GM12865 (cell line): ENCODE measurements at regions not wholly inside any gene's neighbourhood (a gene's known extent, or its start where the extent isn't known, plus 50 kb on each side); places are given as distances from the start of the nearest gene placed in this dataset.

Source experiments
- DNase-seq: peaks from one replicate; pipeline ENCODE4 v3.0.0; 2010; ENCODE audit warnings: low read depth
- H3K4me3 ChIP-seq: 2 replicates; pipeline ENCODE4 v1.5.1; 2011; ENCODE audit warnings: mild to moderate bottlenecking, low read depth, low read length, control low read depth
- TF ChIP-seq, protein P1 (sequence below): IDR thresholded peaks from 2 replicates; pipeline ENCODE4 v1.5.1; 2011; ENCODE audit warnings: low read length, control low read depth, low read depth, inconsistent platforms; ENCODE audit not compliant: insufficient read depth; ENCODE audit errors: missing control alignments

DNA sequence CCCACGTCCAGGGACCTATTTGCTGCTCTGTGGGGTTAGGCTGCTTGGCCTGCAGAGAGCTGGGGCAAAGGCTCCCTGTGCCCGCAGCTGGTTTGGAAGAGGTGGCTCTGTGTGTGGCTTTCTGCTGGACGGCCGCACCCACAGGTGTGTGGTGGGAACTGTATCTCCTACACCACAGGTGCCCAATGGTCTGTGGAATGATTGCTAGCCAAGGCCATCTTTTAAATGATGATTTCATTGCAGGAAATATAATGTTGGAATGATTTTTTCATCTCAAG, 178.4 kb downstream of the DLL1 start:
- no peak overlapping the region for H3K4me3 ChIP-seq
- no peak for DNase-seq
- TF ChIP-seq, protein P1, sequence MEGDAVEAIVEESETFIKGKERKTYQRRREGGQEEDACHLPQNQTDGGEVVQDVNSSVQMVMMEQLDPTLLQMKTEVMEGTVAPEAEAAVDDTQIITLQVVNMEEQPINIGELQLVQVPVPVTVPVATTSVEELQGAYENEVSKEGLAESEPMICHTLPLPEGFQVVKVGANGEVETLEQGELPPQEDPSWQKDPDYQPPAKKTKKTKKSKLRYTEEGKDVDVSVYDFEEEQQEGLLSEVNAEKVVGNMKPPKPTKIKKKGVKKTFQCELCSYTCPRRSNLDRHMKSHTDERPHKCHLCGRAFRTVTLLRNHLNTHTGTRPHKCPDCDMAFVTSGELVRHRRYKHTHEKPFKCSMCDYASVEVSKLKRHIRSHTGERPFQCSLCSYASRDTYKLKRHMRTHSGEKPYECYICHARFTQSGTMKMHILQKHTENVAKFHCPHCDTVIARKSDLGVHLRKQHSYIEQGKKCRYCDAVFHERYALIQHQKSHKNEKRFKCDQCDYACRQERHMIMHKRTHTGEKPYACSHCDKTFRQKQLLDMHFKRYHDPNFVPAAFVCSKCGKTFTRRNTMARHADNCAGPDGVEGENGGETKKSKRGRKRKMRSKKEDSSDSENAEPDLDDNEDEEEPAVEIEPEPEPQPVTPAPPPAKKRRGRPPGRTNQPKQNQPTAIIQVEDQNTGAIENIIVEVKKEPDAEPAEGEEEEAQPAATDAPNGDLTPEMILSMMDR: no peak

DNA sequence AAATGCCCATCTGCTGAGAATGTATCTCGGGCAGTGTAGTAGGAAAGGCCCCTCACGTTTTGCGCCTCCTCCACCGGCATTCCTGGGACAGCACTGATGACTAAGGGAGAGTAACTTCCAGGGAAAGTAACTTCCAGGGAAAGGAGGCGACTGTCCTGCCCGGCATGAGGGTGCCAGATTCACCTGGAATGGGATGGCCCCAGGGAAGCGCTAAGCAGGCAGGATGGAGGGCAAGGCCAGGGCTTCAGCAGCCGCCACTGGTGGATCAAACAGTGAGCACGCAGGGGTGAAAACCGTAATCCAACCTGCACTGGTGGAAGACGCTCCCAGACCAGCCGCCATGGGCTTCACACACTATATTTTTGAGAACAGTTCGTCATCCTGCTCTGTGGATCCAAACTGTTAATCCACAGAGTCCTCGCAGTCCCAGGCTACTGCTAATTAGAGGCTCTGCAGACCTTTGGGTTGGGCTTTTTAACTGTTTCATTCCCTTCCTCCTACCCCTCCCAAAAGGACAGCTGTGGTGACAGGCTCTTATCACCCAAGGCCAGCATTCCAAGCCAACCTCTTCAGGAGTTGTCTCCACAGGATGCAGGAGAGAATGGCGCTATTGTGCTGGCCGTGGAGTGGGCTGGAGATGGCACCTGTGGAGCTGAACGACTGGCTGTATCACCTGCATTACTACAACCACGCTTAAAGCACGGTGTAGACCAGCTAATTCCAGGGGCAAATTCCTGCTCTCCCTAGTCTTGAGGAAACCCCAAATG, 178.9 kb downstream of the DLL1 start:
- H3K4me3 ChIP-seq: no peak overlapping the region
- TF ChIP-seq, protein P1: no peak
- no peak for DNase-seq

DNA sequence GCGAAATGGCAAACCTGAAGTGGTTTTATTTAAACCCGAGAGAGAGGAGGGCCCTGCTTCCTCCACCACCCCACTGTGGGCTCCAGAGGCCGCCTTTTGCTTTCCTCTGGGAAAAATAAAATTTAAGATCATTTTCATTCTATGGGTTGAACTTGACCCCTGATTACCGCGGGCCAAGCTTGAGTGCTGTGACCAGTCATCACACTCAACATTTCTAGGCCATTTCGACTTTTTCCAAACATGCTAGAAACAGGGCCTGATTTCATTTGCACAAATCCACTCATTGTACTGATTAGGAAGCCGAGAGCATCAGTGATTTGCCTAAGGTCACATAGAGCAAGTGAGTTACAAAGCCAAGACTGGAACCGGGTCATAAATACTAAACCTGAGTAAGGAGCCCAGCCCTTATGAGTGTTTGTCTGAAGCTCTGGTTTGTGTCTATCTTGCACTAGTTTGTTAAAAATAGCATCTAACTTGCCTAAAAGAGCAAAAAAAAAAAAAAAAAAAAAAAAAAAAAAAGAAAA, 179.7 kb downstream of the DLL1 start:
- DNase-seq: no peak
- TF ChIP-seq, protein P1: no peak
- no peak overlapping the region for H3K4me3 ChIP-seq

DNA sequence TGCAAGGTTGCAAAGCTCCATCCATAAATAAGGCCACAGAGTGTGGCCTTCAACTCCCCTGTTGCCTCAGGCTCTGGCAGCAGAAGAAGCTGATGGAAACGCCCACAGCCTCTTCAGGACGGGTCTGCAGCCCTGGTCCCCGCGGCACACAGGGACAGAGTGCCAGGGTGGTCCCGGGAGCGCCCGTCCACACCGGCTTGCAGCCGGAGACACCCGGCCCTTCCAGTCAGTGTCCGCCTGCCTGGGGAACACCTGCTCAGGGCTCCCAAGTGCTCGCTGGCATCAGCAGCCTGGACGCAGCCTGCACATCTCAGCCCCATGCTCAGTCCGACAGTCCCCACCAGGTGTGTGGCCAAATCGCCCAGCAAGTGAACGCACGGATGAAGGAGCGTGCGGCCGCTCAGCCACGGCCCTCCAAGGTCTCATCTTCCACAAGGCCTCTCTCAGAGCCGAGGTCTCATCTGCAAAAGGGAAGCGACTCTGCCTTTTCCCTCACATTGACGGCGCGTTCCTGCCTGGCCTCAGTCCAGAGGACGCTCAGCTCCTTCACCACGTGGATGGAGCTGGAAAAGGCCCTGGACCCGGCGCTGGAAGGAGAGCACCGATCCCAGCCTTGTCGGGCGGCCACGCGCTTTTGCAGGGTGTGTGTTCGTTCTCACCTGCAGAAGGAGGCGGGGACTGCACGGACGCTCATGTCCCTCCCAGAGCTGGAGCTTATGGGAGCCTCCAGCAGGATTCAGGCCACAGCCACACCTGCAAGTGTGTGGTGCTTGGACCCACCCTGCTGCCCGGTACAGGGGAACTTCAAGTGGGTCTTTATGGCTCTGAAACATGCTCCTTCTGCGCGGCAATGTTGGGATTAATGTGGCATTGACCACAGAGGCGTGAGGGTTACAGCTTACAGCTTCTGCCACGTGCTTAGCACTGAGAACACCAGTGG, 180.4 kb downstream of the DLL1 start:
- TF ChIP-seq, protein P1: no peak
- H3K4me3 ChIP-seq: no peak overlapping the region
- no peak for DNase-seq

DNA sequence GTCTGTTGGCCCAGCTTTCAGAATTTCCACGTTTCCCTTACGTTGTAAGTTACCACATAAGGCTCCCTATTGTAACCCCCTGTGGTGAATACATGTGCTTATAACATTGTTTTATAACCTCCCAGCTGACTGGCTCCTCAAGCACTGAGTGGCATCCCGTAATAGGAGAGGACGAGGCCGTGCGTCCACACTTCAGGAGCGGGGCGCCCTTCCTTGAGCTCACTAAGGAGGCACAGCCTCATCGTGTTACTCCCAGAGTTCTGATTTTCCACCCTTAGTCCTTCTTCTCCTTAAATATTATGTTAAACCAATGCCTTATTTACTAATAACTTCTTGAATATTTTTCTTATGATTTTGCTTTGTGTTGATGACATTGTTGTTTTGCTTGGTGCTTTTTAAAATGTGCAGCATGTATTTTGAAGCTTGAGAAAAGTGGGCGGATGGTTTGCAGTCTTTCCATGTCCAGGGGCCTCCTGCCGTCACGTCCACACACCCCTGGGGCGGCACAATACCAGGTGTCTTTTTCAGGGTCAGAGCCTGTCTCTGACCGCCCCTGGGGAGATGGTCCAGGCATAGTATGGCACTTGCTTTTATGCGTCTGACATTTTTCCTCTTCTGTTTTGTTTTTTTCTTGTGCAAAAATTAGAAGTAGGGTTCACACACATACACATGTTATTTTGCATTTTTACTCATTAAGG, 181.8 kb downstream of the DLL1 start:
- no peak for DNase-seq
- TF ChIP-seq, protein P1: no peak
- H3K4me3 ChIP-seq: no peak overlapping the region

DNA sequence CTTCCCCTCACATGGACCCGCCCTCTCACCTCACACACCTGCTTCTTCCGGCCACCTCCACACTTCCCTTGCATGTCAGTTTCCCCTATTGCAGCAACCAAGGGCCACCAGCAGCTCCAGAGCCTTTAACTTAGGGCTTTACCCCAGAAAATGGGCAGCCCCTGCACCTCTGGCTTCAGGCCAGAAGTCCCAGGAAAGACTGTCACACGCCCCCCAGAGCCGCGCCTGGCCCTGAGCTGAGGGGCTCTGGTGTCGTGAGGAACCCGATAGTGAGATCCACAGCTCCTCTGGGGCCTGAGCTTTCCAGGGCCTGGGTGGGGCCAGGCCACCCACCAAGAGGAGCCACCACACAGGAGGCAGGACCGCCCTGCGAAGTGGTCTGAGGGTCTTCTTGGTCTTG, 182.4 kb downstream of the DLL1 start:
- H3K4me3 ChIP-seq: no peak overlapping the region
- DNase-seq: no peak
- TF ChIP-seq, protein P1: no peak
